GM23338 (cell line): ENCODE measurements at regions not wholly inside any gene's neighbourhood (a gene's known extent, or its start where the extent isn't known, plus 50 kb on each side); places are given as distances from the start of the nearest gene placed in this dataset.

Experiments
- ATAC-seq: fragments of 200-7000 bp; cut with Tn5 transposase; 3 replicates; pipeline ENCODE4 v1.9.1; 2020
- DNase-seq: peaks from one replicate; pipeline ENCODE4 v3.0.0-alpha.2; 2015; ENCODE audit warnings: low spot score
- H2AFZ ChIP-seq: fragments of 200-600 bp; sonication (generic); 2 replicates; pipeline ENCODE4 v1.8.0; 2016; ENCODE audit warnings: antibody characterized with exemption, mild to moderate bottlenecking, moderate library complexity
- H3F3A ChIP-seq: fragments of 200-600 bp; sonication (generic); replicated peaks from 2 replicates; pipeline ENCODE4 v1.8.0; 2017; ENCODE audit warnings: antibody characterized with exemption, mixed run types, low read depth
- H3K27ac ChIP-seq: fragments of 200-600 bp; sonication (generic); 2 replicates; pipeline ENCODE4 v1.6.1; 2016; ENCODE audit warnings: low read depth
- H3K27me3 ChIP-seq: fragments of 200-600 bp; sonication (generic); 2 replicates; pipeline ENCODE4 v1.8.0; 2016; ENCODE audit warnings: mild to moderate bottlenecking, mixed run types, moderate library complexity; ENCODE audit not compliant: insufficient read depth
- H3K36me3 ChIP-seq: fragments of 200-600 bp; sonication (generic); 2 replicates; pipeline ENCODE4 v1.8.0; 2016; ENCODE audit warnings: mild to moderate bottlenecking; ENCODE audit not compliant: insufficient read depth
- H3K4me1 ChIP-seq: fragments of 200-600 bp; sonication (generic); 2 replicates; pipeline ENCODE4 v1.8.0; 2016; ENCODE audit warnings: mild to moderate bottlenecking, moderate library complexity; ENCODE audit not compliant: insufficient read depth
- H3K4me2 ChIP-seq: fragments of 200-600 bp; sonication (generic); 2 replicates; pipeline ENCODE4 v1.7.1; 2017; ENCODE audit warnings: mixed run types
- H3K4me3 ChIP-seq: fragments of 200-600 bp; sonication (generic); 2 replicates; pipeline ENCODE4 v1.6.1; 2016; ENCODE audit warnings: mixed run types
- H3K79me2 ChIP-seq: fragments of 200-600 bp; sonication (generic); replicated peaks from 2 replicates; pipeline ENCODE4 v1.8.0; 2017; ENCODE audit warnings: mild to moderate bottlenecking; ENCODE audit not compliant: insufficient read depth
- H3K9me2 ChIP-seq: fragments of 200-600 bp; sonication (generic); 2 replicates; pipeline ENCODE4 v1.8.0; 2017; ENCODE audit not compliant: insufficient read depth
- H4K20me1 ChIP-seq: fragments of 200-600 bp; sonication (generic); replicated peaks from 2 replicates; pipeline ENCODE4 v1.8.0; 2017; ENCODE audit warnings: mild to moderate bottlenecking; ENCODE audit not compliant: insufficient read depth
- H3K27ac Mint-ChIP-seq: 2 replicates; pipeline ENCODE4 v1.8.0; 2020; ENCODE audit warnings: inconsistent platforms, mild to moderate bottlenecking, moderate library complexity, mixed read lengths
- H3K27me3 Mint-ChIP-seq: 3 replicates; pipeline ENCODE4 v1.8.0; 2022; ENCODE audit warnings: low read depth, mild to moderate bottlenecking, moderate library complexity, mixed read lengths, inconsistent platforms; ENCODE audit not compliant: insufficient read depth, poor library complexity
- H3K36me3 Mint-ChIP-seq: 3 replicates; pipeline ENCODE4 v1.8.0; 2021; ENCODE audit warnings: low read depth, mild to moderate bottlenecking, inconsistent platforms, moderate library complexity, mixed read lengths
- H3K4me1 Mint-ChIP-seq: 3 replicates; pipeline ENCODE4 v1.8.0; 2020; ENCODE audit warnings: mild to moderate bottlenecking, inconsistent platforms, mixed read lengths
- H3K4me3 Mint-ChIP-seq: 3 replicates; pipeline ENCODE4 v1.8.0; 2021; ENCODE audit warnings: moderate library complexity, mild to moderate bottlenecking, inconsistent platforms, mixed read lengths
- H3K9me3 Mint-ChIP-seq: 3 replicates; pipeline ENCODE4 v1.8.0; 2020; ENCODE audit warnings: moderate library complexity, mild to moderate bottlenecking, inconsistent platforms, mixed read lengths
- EZH2 ChIP-seq: fragments of 200-600 bp; sonication (generic); IDR thresholded peaks from one replicate; pipeline ENCODE4 v1.8.0; 2017; ENCODE audit warnings: antibody characterized with exemption, mild to moderate bottlenecking, low read depth; ENCODE audit not compliant: unreplicated experiment
- EZH2phosphoT487 ChIP-seq: fragments of 200-600 bp; sonication (generic); IDR thresholded peaks from one replicate; pipeline ENCODE4 v1.8.1; 2018; ENCODE audit warnings: antibody characterized with exemption; ENCODE audit not compliant: unreplicated experiment
- NANOG ChIP-seq: IDR thresholded peaks from 2 replicates; pipeline ENCODE4 v1.6.1; 2016; ENCODE audit warnings: antibody characterized with exemption, borderline replicate concordance
- POLR2AphosphoS5 ChIP-seq: IDR thresholded peaks from 2 replicates; pipeline ENCODE4 v1.6.1; 2016; ENCODE audit warnings: antibody characterized with exemption, low read depth
- STAT1 ChIP-seq: IDR thresholded peaks from one replicate; pipeline ENCODE4 v1.6.1; 2016; ENCODE audit warnings: antibody characterized with exemption; ENCODE audit not compliant: unreplicated experiment
- ZNF114 ChIP-seq: fragments of 250-450 bp; sonication (Bioruptor Pico); IDR thresholded peaks from 2 replicates; pipeline ENCODE4 v1.5.0; 2020; ENCODE audit warnings: mild to moderate bottlenecking, moderate library complexity
- TF ChIP-seq, protein P1 (sequence below): IDR thresholded peaks from 2 replicates; pipeline ENCODE4 v1.6.1; 2016; ENCODE audit warnings: antibody characterized with exemption
- TF ChIP-seq, protein P2 (sequence below), 2 experiments: fragments of 200-600 bp in 1 of 2; sonication (generic) in 1 of 2; conservative IDR thresholded peaks; 2 replicates each; pipeline versions ENCODE4 v1.5.1 to v1.6.1; 2016 to 2017; ENCODE audit warnings: antibody characterized with exemption in 2 of 2, low read depth in 2 of 2, mild to moderate bottlenecking in 2 of 2, moderate library complexity in 1 of 2

DNA sequence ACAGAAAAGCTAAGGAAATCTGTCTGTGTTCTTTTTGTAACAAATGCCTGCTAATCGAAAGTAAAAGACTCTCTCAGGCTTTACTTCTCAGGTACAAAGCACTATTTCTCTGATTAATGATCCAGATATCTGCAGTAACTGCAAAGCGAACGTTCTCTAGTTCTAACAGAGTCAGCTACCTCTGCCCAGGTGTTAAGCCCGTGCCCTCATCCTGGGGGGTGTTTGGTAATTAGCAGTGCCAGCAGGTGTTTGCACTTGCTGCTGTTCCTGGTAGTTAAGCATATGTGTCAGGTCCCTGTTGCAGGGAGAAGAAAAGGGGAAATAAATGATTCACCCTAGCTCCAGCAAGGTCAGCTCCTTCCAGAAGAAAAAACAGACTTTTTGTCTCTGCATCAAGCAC lies 58.8 kb upstream of the CRIM1 start:
- H3K4me3 ChIP-seq: no peak overlapping the region
- no peaks in the 10 kb centered on the region for H3F3A ChIP-seq
- TF ChIP-seq POLR2AphosphoS5 (no peak), STAT1 (no peak)
- TF ChIP-seq, protein P1, sequence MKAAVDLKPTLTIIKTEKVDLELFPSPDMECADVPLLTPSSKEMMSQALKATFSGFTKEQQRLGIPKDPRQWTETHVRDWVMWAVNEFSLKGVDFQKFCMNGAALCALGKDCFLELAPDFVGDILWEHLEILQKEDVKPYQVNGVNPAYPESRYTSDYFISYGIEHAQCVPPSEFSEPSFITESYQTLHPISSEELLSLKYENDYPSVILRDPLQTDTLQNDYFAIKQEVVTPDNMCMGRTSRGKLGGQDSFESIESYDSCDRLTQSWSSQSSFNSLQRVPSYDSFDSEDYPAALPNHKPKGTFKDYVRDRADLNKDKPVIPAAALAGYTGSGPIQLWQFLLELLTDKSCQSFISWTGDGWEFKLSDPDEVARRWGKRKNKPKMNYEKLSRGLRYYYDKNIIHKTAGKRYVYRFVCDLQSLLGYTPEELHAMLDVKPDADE: no peak
- no peaks in the 10 kb centered on the region for H3K36me3 ChIP-seq
- H3K79me2 ChIP-seq: no peaks in the 10 kb centered on the region
- peaks cover 4% of the 10 kb centered on the region; the same call in 1 of the 3 replicates for H3K36me3 Mint-ChIP-seq
- H3K27ac ChIP-seq: no peak overlapping the region
- H3K27me3 ChIP-seq: no peaks in the 10 kb centered on the region
- H3K4me1 Mint-ChIP-seq: peaks cover 18% of the 10 kb centered on the region; the same call in 2 of the 3 replicates
- DNase-seq: no peak
- H3K27me3 Mint-ChIP-seq: no peaks in the 10 kb centered on the region
- 0 out of 2 replicates have a peak, but pooled peaks cover 12% of the 10 kb centered on the region for H3K9me2 ChIP-seq
- no peaks in the 10 kb centered on the region for H4K20me1 ChIP-seq
- no peaks in the 10 kb centered on the region; the same call in 2 of the 3 replicates for H3K9me3 Mint-ChIP-seq
- no peak overlapping the region for H3K4me3 Mint-ChIP-seq
- H3K4me2 ChIP-seq: no peak overlapping the region
- peak overlapping the region; percentile 72; the same call in 1 of the 2 replicates for H2AFZ ChIP-seq
- peak; percentile 72 for ATAC-seq
- no peak overlapping the region for H3K27ac Mint-ChIP-seq
- peaks cover 13% of the 10 kb centered on the region; the same call in 1 of the 2 replicates for H3K4me1 ChIP-seq

DNA sequence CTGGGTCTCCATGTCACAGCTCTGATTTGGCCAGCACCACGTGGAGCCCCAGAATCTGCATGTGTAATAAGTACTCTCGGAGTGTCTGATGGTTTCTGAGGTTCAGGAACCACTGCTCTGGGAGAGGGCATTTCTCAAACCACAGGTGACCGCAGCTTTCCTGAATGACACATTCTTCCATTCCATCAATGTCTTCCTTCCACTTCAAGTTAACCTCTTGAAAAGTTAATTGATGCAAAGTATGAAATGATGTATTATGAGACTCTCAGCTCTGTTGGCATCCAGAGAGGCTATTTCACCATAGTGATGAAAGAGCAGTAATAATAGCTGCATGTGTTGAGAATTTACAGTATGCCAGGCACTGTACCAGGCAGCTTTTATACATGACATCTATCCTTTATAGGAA lies 61.3 kb upstream of the CRIM1 start:
- Mint-ChIP-seq H3K4me3 (no peak overlapping the region), H3K36me3 (no peaks in the 10 kb centered on the region)
- ATAC-seq: no peak

DNA sequence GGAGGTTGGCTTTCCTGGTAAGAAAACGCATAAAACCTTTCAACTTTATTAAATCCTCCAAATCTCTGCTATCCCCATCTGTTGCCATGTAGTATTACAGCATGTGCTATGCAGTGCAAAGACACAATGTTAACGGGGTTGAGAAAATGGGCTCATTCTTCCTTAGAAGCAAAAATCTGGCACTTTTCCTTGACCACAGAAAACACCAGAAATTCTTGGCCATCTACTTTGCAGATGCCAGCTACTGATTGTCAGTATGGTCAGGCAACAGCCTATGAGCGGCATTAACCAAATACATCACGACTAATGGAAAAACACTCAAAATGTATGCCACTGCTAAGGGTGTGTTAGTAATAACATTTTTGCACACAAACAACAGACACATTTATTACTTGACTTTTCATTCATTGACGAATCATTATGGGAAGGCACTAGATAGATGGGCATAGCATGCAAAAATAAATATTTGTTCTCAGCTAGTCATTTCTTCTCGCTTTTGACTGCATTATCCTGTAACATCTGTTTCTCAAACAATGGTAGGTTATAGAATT lies 65.2 kb upstream of the CRIM1 start:
- no peak overlapping the region for H3K4me3 ChIP-seq
- Mint-ChIP-seq H3K27ac (no peak overlapping the region), H3K9me3 (no peaks in the 10 kb centered on the region; the same call in 2 of the 3 replicates), H3K36me3 (peaks cover 2% of the 10 kb centered on the region; the same call in 1 of the 3 replicates), H3K4me1 (peaks cover 17% of the 10 kb centered on the region; the same call in 2 of the 3 replicates), H3K27me3 (no peaks in the 10 kb centered on the region), H3K4me3 (no peak overlapping the region)
- TF ChIP-seq EZH2: no peak
- TF ChIP-seq, protein P1: no peak
- no peak for TF ChIP-seq EZH2phosphoT487
- TF ChIP-seq NANOG: no peak
- no peak for TF ChIP-seq STAT1
- TF ChIP-seq, protein P2, sequence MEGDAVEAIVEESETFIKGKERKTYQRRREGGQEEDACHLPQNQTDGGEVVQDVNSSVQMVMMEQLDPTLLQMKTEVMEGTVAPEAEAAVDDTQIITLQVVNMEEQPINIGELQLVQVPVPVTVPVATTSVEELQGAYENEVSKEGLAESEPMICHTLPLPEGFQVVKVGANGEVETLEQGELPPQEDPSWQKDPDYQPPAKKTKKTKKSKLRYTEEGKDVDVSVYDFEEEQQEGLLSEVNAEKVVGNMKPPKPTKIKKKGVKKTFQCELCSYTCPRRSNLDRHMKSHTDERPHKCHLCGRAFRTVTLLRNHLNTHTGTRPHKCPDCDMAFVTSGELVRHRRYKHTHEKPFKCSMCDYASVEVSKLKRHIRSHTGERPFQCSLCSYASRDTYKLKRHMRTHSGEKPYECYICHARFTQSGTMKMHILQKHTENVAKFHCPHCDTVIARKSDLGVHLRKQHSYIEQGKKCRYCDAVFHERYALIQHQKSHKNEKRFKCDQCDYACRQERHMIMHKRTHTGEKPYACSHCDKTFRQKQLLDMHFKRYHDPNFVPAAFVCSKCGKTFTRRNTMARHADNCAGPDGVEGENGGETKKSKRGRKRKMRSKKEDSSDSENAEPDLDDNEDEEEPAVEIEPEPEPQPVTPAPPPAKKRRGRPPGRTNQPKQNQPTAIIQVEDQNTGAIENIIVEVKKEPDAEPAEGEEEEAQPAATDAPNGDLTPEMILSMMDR (conservative IDR thresholded peaks at IDR 0.05; ENCODE audit: low read depth in 2 of 2): no peak
- TF ChIP-seq ZNF114 (CRISPR knock-in tag): no peak
- no peak for TF ChIP-seq POLR2AphosphoS5
- no peak overlapping the region for H3K4me2 ChIP-seq
- DNase-seq: no peak
- peaks cover 15% of the 10 kb centered on the region for H3K9me2 ChIP-seq
- H3F3A ChIP-seq: no peaks in the 10 kb centered on the region
- no peaks in the 10 kb centered on the region for H3K36me3 ChIP-seq
- H2AFZ ChIP-seq: 0 out of 2 replicates have a peak overlapping the region, but pooled peaks have one; percentile 9
- no peaks in the 10 kb centered on the region for H4K20me1 ChIP-seq
- H3K79me2 ChIP-seq: no peaks in the 10 kb centered on the region
- H3K27ac ChIP-seq: no peak overlapping the region
- peaks cover 8% of the 10 kb centered on the region; the same call in 1 of the 2 replicates for H3K4me1 ChIP-seq
- ATAC-seq: no peak
- H3K27me3 ChIP-seq: no peaks in the 10 kb centered on the region

More for the DNA sequence above, 61.3 kb upstream of the CRIM1 start:
- Mint-ChIP-seq H3K4me1 (peaks cover 28% of the 10 kb centered on the region; the same call in 2 of the 3 replicates), H3K9me3 (no peaks in the 10 kb centered on the region; the same call in 2 of the 3 replicates), H3K27me3 (no peaks in the 10 kb centered on the region), H3K27ac (no peak overlapping the region)
- Histone ChIP-seq H3K27ac (no peak overlapping the region), H3K4me2 (no peak overlapping the region), H3K27me3 (no peaks in the 10 kb centered on the region), H4K20me1 (no peaks in the 10 kb centered on the region), H3K79me2 (no peaks in the 10 kb centered on the region), H3K36me3 (no peaks in the 10 kb centered on the region), H3K4me3 (no peak overlapping the region), H3K4me1 (peaks cover 15% of the 10 kb centered on the region; the same call in 1 of the 2 replicates), H2AFZ (no peak overlapping the region), H3F3A (no peaks in the 10 kb centered on the region), H3K9me2 (0 out of 2 replicates have a peak, but pooled peaks cover 11% of the 10 kb centered on the region)
- DNase-seq: no peak
- no peak for TF ChIP-seq STAT1
